OCI-LY3 (cell line): ENCODE measurements at regions not wholly inside any gene's neighbourhood (a gene's known extent, or its start where the extent isn't known, plus 50 kb on each side); places are given as distances from the start of the nearest gene placed in this dataset.

ENCODE experiments used
- H2AFZ ChIP-seq: fragments of 200-600, 300-600 bp; shearing (Covaris generic); 2 replicates; pipeline ENCODE4 v1.6.0; 2014; ENCODE audit warnings: antibody characterized with exemption, low read depth, low read length
- H3K27ac ChIP-seq: fragments of 200-600, 300-600 bp; sonication (generic); 2 replicates; pipeline ENCODE4 v1.5.1; 2014; ENCODE audit warnings: mild to moderate bottlenecking, low read length, moderate library complexity, mixed read lengths
- H3K27me3 ChIP-seq: fragments of 200-600, 300-600 bp; sonication (generic); 2 replicates; pipeline ENCODE4 v1.6.1; 2014; ENCODE audit warnings: low read depth, low read length, mixed read lengths
- H3K36me3 ChIP-seq: fragments of 200-600, 300-600 bp; sonication (generic); replicated peaks from 2 replicates; pipeline ENCODE3; 2014; ENCODE audit warnings: low read depth, low read length, mixed read lengths
- H3K4me1 ChIP-seq: fragments of 300-600, 200-600 bp; sonication (generic); 2 replicates; pipeline ENCODE4 v1.6.1; 2014; ENCODE audit warnings: low read length, mixed read lengths
- H3K4me2 ChIP-seq: fragments of 200-600, 300-600 bp; sonication (generic); 2 replicates; pipeline ENCODE4 v1.6.1; 2014; ENCODE audit warnings: low read length, mixed read lengths
- H3K4me3 ChIP-seq: fragments of 300-600, 200-600 bp; sonication (generic); 2 replicates; pipeline ENCODE4 v1.5.1; 2014; ENCODE audit warnings: antibody characterized with exemption, mild to moderate bottlenecking, low read length, moderate library complexity
- H3K79me2 ChIP-seq: fragments of 300-600, 200-600 bp; shearing (Covaris generic); 2 replicates; pipeline ENCODE4 v1.6.1; 2014; ENCODE audit warnings: mild to moderate bottlenecking, low read length, mixed read lengths
- H3K9ac ChIP-seq: fragments of 300-600, 200-600 bp; shearing (Covaris generic); 2 replicates; pipeline ENCODE4 v1.6.0; 2014; ENCODE audit warnings: mild to moderate bottlenecking, low read length, moderate library complexity
- H3K9me3 ChIP-seq: fragments of 200-600, 300-600 bp; shearing (Covaris generic); 2 replicates; pipeline ENCODE4 v1.6.1; 2014; ENCODE audit warnings: low read length, mixed read lengths; ENCODE audit not compliant: insufficient read depth
- H4K20me1 ChIP-seq: fragments of 200-600, 300-600 bp; sonication (generic); 2 replicates; pipeline ENCODE4 v1.6.1; 2016; ENCODE audit warnings: low read length, mixed read lengths; ENCODE audit not compliant: insufficient read depth
- EZH2phosphoT487 ChIP-seq: fragments of 200-600 bp; shearing (Covaris generic); IDR thresholded peaks from 2 replicates; pipeline ENCODE4 v1.6.1; 2018; ENCODE audit warnings: antibody characterized with exemption, mixed run types, low read depth
- TF ChIP-seq, protein P1 (sequence below): fragments of 200-600, 300-600 bp; sonication (generic); IDR thresholded peaks from 2 replicates; pipeline ENCODE4 v1.5.1; 2014; ENCODE audit warnings: antibody characterized with exemption, low read length, low read depth

DNA sequence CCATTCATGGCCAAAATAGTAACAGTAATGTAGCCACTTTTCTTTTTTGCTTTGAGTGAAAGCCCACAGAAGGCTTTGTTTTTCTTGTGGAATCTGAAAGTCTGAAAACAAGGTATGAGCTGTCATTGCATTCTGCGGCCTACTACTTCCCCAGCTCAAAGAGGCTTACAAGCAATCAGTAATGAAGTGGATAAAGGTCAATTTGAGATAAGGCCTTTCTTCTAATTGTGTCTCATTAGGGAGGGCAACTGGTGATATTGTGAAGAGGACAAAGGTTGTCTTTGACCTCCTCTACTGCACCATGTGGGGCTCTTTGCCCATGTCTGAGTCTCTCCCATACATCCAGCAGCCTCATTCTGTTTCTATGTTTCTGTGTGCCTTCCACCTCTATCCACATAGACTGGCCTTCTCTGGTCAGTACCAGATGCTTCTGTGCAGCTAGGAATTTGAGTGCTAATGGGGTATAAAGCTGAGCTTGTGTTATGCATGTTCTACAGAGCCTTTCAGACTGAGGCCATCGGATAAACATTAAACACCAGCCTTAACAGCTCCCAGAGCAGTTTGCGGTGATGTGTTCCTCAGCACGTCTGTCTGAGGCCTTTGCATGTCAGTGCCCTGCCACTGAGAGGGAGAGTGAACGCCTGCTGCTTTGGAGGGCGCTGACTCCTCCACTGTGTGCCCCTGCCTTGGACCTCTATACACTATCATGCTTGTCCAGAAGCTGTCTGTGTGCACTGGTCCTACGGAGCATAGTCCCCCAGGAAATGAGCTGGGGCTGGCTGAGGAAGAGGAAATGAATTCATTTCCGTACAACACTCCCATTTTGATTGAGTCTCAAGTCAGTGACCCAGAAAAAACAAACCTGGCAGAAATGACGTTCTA, 80.2 kb downstream of the SH2D1A start:
- Histone ChIP-seq H2AFZ (no peak overlapping the region), H3K9ac (no peak overlapping the region), H3K27me3 (no peaks in the 10 kb centered on the region), H4K20me1 (no peaks in the 10 kb centered on the region), H3K4me3 (no peak overlapping the region), H3K79me2 (no peaks in the 10 kb centered on the region), H3K9me3 (no peaks in the 10 kb centered on the region), H3K27ac (no peak overlapping the region), H3K4me2 (no peak overlapping the region), H3K36me3 (no peaks in the 10 kb centered on the region), H3K4me1 (no peaks in the 10 kb centered on the region)
- TF ChIP-seq, protein P1, sequence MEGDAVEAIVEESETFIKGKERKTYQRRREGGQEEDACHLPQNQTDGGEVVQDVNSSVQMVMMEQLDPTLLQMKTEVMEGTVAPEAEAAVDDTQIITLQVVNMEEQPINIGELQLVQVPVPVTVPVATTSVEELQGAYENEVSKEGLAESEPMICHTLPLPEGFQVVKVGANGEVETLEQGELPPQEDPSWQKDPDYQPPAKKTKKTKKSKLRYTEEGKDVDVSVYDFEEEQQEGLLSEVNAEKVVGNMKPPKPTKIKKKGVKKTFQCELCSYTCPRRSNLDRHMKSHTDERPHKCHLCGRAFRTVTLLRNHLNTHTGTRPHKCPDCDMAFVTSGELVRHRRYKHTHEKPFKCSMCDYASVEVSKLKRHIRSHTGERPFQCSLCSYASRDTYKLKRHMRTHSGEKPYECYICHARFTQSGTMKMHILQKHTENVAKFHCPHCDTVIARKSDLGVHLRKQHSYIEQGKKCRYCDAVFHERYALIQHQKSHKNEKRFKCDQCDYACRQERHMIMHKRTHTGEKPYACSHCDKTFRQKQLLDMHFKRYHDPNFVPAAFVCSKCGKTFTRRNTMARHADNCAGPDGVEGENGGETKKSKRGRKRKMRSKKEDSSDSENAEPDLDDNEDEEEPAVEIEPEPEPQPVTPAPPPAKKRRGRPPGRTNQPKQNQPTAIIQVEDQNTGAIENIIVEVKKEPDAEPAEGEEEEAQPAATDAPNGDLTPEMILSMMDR, result no peak
- no peak for TF ChIP-seq EZH2phosphoT487

DNA sequence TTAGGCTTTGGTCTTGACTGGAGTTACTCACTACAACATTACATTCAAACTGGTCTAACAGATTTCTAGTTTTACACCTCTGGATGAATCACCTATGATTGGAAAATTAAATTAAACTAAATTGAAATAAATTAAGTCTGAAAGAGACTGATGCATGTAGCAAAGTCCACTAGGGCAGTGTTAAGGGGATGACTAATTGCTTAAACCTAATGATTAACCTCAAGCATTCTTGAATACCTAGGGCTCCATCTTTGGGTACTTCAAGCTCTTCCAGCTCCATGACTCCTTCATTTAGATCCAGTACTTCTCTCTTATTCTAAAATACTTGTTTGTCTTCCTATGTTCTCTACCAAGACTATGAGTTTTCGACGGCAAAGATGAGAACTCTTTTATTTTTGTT, 86.8 kb downstream of the SH2D1A start:
- no peak overlapping the region for H3K27ac ChIP-seq
- no peak overlapping the region for H3K4me3 ChIP-seq
- H3K9me3 ChIP-seq, result no peaks in the 10 kb centered on the region
- H3K36me3 ChIP-seq, result no peaks in the 10 kb centered on the region
- no peak overlapping the region for H3K4me2 ChIP-seq
- no peaks in the 10 kb centered on the region for H4K20me1 ChIP-seq
- TF ChIP-seq, protein P1, result no peak
- no peak for TF ChIP-seq EZH2phosphoT487
- no peak overlapping the region for H2AFZ ChIP-seq
- H3K9ac ChIP-seq, result no peak overlapping the region
- no peaks in the 10 kb centered on the region for H3K4me1 ChIP-seq
- H3K79me2 ChIP-seq, result no peaks in the 10 kb centered on the region
- no peaks in the 10 kb centered on the region for H3K27me3 ChIP-seq

DNA sequence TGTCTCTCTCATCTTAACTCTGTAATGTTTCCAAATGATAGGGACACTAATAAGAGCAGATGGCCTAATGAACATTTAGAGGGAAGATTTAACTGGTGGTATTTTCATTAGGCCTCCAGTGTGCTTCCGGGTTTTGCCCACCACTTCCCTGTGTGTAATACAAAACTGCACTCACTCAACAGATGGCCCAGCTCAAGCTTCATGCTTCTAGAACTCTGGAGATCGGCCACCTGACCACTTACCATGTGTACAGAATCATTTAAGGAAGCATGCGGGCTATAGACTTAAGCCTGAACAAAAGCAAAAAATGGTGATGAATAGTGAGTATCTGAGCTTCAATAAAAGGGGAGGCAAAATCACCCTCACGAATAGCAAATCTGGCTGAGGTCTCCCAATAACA, 89.3 kb downstream of the SH2D1A start:
- Histone ChIP-seq H3K9me3 (no peaks in the 10 kb centered on the region), H4K20me1 (no peaks in the 10 kb centered on the region), H3K36me3 (no peaks in the 10 kb centered on the region), H3K79me2 (no peaks in the 10 kb centered on the region), H3K9ac (no peak overlapping the region), H3K4me2 (no peak overlapping the region), H3K4me3 (no peak overlapping the region), H3K4me1 (no peaks in the 10 kb centered on the region), H2AFZ (no peak overlapping the region), H3K27me3 (no peaks in the 10 kb centered on the region), H3K27ac (no peak overlapping the region)
- TF ChIP-seq, protein P1, result no peak
- no peak for TF ChIP-seq EZH2phosphoT487

DNA sequence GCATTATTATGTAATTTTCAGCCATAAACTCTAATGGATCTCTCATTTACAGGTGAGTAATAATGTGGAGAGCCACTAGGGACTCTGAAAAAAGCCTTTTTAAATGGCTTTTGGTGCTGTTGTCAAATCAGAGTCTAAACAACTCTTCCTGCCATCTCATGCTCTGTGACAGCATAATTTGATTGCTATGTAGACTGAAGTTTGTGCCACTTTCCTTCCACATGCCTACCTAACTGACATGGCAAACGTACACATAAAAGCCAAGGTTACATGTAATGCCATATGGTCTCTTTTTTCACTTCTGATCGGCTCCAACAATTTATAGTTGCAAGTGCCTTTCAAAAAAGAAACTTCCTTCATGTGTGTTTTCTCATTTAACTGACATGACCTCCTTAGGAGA, 94.3 kb downstream of the SH2D1A start:
- no peak overlapping the region for H3K4me2 ChIP-seq
- H4K20me1 ChIP-seq, result no peaks in the 10 kb centered on the region
- H3K9me3 ChIP-seq, result no peaks in the 10 kb centered on the region
- H3K9ac ChIP-seq, result no peak overlapping the region
- no peaks in the 10 kb centered on the region for H3K36me3 ChIP-seq
- H2AFZ ChIP-seq, result no peak overlapping the region
- no peaks in the 10 kb centered on the region for H3K4me1 ChIP-seq
- TF ChIP-seq EZH2phosphoT487, result no peak
- TF ChIP-seq, protein P1, result no peak
- no peak overlapping the region for H3K4me3 ChIP-seq
- H3K27ac ChIP-seq, result no peak overlapping the region
- no peaks in the 10 kb centered on the region for H3K27me3 ChIP-seq
- no peaks in the 10 kb centered on the region for H3K79me2 ChIP-seq
